Gastroesophageal sphincter (tissue), 4 donors: ENCODE measurements at regions not wholly inside any gene's neighbourhood (a gene's known extent, or its start where the extent isn't known, plus 50 kb on each side); places are given as distances from the start of the nearest gene placed in this dataset.

ENCODE experiments used
- ATAC-seq: fragments of 150-250 bp; one replicate; pipeline ENCODE4 v1.9.1; 2016; ENCODE audit warnings: mild to moderate bottlenecking, moderate library complexity
- H3K27ac ChIP-seq, 4 donors: fragments of 200-600 bp; sonication (generic) in 3 of 4; 1 replicate in 3 of 4; 2 replicates in 1 of 4; pipeline ENCODE4 v1.5.1; 2016 to 2019
- H3K27me3 ChIP-seq: fragments of 200-600 bp; sonication (generic); one replicate; pipeline ENCODE4 v1.5.1; 2019
- H3K36me3 ChIP-seq, 2 donors: fragments of 200-600 bp; sonication (generic); one replicate each; pipeline ENCODE4 v1.5.1; 2019; ENCODE audit warnings: control low read depth in 1 of 2
- H3K4me1 ChIP-seq, 3 donors: fragments of 200-600 bp; sonication (generic); 1 replicate in 2 of 3; 2 replicates in 1 of 3; pipeline ENCODE4 v1.5.1; 2016 to 2019; ENCODE audit warnings: control low read depth in 2 of 3
- H3K4me3 ChIP-seq, 2 donors: fragments of 200-600 bp; sonication (generic); one replicate each; pipeline ENCODE4 v1.5.1; 2019; ENCODE audit warnings: mild to moderate bottlenecking in 1 of 2, moderate library complexity in 1 of 2
- H3K9me3 ChIP-seq, 3 donors: fragments of 200-600 bp; sonication (generic); one replicate each; pipeline ENCODE4 v1.5.1; 2017 to 2019; ENCODE audit warnings: control low read depth in 2 of 3
- EP300 ChIP-seq: sonication (generic); formaldehyde crosslinking; IDR thresholded peaks from one replicate; pipeline ENCODE4 v1.6.1; 2017; ENCODE audit warnings: antibody characterized with exemption, mild to moderate bottlenecking
- POLR2A ChIP-seq, 2 donors: fragments of 450-650 bp; IDR thresholded peaks; one replicate each; pipeline ENCODE4 v1.6.1; 2017; ENCODE audit warnings: antibody characterized with exemption in 2 of 2, mild to moderate bottlenecking in 2 of 2, moderate library complexity in 1 of 2
- POLR2AphosphoS5 ChIP-seq: sonication (generic); formaldehyde crosslinking; IDR thresholded peaks from one replicate; pipeline ENCODE4 v1.6.1; 2017; ENCODE audit warnings: antibody characterized with exemption
- WGBS, 2 donors: methylation state at CpG; one replicate each; pipeline ENCODE4 v1.1.5; 2018; ENCODE audit warnings: low coverage in 1 of 2; 5-methylcytosine and 5-hydroxymethylcytosine counted together
- TF ChIP-seq, protein P1 (sequence below), 4 experiments: fragments of 200-600 bp in 2 of 4; fragments of 450-650 bp in 2 of 4; sonication (generic) in 1 of 4; IDR thresholded peaks; one replicate each; pipeline ENCODE4 v1.5.1; 2017 to 2019; ENCODE audit warnings: antibody characterized with exemption in 4 of 4, mild to moderate bottlenecking in 2 of 4, moderate library complexity in 2 of 4

DNA sequence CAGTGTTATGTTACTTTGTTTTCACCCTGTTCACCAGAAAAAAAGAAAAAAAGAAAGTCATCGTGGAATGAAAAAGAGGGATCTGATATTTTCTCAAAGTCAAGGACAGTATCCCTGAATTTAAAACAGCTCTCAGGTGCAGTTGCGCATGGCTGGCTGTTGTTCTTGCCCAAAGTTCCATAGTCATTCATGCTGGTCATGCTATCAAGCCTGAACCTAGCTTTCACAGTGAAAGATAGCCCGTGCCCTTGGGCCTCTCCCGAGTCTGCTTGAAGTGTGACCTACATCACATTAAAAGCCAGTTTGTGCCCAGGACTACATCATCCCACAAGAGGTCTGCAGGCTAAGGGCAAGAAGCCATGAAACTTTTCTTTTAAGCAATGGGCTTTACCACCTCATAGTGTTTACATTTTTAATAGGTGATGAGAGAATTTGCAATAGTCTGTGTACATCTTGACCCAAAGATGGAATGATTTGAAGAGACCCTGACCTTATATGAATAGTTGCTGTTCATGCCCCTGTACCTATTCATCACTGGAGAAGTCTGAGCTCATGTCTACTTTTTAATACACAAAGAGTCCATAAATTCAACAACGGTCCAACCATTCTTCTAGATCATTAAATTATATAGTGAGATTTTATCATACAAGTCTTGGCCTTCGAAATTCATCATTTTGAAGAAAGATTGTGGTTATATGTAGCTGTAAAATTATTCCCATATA, 522.5 kb upstream of the MCTP2 start:
- 65 to 69% methylated on average over 4 to 6 of the region's 6 CpGs for WGBS, 2 donors

DNA sequence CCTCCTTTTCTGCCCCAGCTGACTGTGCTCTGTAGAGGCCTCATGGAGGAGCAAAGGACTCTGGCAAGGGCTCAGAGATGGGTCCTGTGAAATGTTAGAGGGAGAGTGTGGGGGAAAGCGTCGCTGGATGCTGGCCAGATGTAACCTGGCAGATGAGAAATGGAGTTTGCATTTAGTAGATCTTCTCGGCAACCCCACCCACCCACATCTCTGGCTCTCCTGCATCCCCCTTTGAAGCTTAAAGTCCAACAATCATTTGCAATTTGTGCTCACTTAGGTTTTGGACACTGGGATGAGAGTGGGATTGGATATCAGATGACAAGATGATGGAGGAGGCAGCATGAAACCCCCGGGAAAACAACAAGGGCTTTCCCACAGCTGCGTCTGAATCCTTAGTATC, 523.6 kb upstream of the MCTP2 start:
- Histone ChIP-seq H3K4me1 (no peaks in the 10 kb centered on the region), H3K36me3 (no peaks in the 10 kb centered on the region), H3K9me3 (no peaks in the 10 kb centered on the region), H3K27me3 (no peaks in the 10 kb centered on the region), H3K4me3 (no peak overlapping the region), H3K27ac (no peak overlapping the region)
- no peak for ATAC-seq
- TF ChIP-seq POLR2AphosphoS5 (no peak), POLR2A (IDR thresholded peaks at IDR 0.05) (no peak), EP300 (no peak)
- TF ChIP-seq, protein P1, sequence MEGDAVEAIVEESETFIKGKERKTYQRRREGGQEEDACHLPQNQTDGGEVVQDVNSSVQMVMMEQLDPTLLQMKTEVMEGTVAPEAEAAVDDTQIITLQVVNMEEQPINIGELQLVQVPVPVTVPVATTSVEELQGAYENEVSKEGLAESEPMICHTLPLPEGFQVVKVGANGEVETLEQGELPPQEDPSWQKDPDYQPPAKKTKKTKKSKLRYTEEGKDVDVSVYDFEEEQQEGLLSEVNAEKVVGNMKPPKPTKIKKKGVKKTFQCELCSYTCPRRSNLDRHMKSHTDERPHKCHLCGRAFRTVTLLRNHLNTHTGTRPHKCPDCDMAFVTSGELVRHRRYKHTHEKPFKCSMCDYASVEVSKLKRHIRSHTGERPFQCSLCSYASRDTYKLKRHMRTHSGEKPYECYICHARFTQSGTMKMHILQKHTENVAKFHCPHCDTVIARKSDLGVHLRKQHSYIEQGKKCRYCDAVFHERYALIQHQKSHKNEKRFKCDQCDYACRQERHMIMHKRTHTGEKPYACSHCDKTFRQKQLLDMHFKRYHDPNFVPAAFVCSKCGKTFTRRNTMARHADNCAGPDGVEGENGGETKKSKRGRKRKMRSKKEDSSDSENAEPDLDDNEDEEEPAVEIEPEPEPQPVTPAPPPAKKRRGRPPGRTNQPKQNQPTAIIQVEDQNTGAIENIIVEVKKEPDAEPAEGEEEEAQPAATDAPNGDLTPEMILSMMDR (IDR thresholded peaks at IDR 0.05) = no peak
- WGBS, 2 donors = 51 to 63% methylated on average over 2 to 4 of the region's 5 CpGs

More for the DNA sequence above, 522.5 kb upstream of the MCTP2 start:
- H3K36me3 ChIP-seq = no peaks in the 10 kb centered on the region
- no peaks in the 10 kb centered on the region for H3K9me3 ChIP-seq
- no peaks in the 10 kb centered on the region for H3K27me3 ChIP-seq
- no peak for ATAC-seq
- TF ChIP-seq EP300 = no peak
- TF ChIP-seq, protein P1 (IDR thresholded peaks at IDR 0.05) = no peak
- no peak overlapping the region for H3K27ac ChIP-seq
- H3K4me1 ChIP-seq = no peaks in the 10 kb centered on the region
- H3K4me3 ChIP-seq = no peak overlapping the region

DNA sequence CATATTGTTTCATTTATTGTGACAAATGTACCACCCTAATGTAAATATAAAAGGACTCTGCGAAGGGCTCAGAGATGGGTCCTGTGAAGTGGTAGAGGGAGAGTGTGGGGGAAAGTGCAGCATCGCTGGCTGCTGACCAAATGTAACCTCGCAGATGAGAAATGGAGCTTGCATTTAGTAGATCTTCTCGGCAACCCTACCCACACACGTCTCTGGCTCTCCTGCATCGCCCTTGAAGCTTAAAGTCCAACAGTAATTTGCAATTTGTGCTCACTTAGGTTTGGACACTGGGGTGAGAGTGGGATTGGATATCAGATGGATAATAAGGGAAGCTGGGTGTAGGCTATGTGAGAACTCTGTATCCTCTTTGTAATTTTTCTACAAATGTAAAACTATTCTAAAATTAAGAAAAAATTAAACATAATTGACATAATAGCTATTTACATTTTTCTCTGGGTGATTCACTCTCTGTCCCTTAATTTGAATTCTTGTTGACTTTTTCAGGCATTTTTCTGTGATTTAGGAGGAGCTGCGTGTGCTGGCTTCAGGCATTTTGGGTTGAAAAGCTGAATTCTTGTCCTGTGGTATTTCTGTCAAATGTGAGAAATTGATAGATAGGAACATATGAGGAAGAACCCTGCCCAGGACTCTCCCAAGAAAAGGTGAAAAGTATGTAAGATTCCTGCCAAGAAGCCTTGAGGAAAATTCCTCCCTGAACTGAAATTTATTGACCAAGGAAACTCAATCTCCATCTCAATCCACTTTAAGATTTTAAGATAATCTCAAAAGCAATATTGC, 524.7 kb upstream of the MCTP2 start:
- no peaks in the 10 kb centered on the region for H3K4me1 ChIP-seq
- H3K4me3 ChIP-seq = no peak overlapping the region
- no peaks in the 10 kb centered on the region for H3K9me3 ChIP-seq
- ATAC-seq = no peak
- H3K27ac ChIP-seq = no peak overlapping the region
- WGBS, 2 donors = 46 to 58% methylated on average over 7 of the region's 7 CpGs
- no peaks in the 10 kb centered on the region for H3K27me3 ChIP-seq
- no peak for TF ChIP-seq POLR2AphosphoS5
- TF ChIP-seq, protein P1 (IDR thresholded peaks at IDR 0.05) = no peak
- no peak for TF ChIP-seq POLR2A (IDR thresholded peaks at IDR 0.05)
- TF ChIP-seq EP300 = no peak
- no peaks in the 10 kb centered on the region for H3K36me3 ChIP-seq

DNA sequence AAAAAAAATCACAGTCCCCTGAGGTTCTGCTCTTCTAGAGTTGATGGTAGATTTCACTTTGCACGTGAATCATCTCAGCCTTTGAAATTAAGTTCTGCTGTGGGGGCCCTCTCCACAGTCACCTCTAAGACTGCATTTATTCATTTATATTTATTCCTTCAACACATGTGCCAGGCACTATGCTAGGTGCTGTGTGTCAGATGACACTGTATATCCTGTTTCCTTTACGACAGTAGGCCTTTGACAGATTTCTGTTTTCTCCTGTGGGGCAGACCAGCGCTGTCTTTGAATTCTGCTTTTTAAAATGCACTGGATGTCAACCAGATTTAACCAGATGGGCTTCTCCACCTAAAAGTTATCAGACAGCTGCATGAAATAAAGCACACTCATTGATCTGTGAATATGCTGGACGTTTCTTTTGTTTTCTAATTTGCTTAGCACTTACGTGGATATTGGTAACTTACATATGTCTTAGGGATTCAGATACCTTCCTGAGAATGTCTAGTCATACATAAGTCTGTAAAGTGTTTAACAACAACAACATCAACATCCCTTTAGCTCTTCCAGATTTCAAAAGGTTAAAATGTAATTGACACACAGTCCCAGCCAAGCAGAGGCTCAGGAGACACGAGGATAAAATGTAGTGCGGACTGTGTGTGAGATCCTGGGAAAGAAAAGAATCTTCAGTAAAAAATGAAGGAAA, 525.5 kb upstream of the MCTP2 start:
- ATAC-seq = no peak

More for the DNA sequence above, 525.5 kb upstream of the MCTP2 start:
- Histone ChIP-seq H3K27ac (no peak overlapping the region), H3K4me3 (no peak overlapping the region), H3K9me3 (no peaks in the 10 kb centered on the region), H3K27me3 (no peaks in the 10 kb centered on the region), H3K4me1 (no peaks in the 10 kb centered on the region), H3K36me3 (no peaks in the 10 kb centered on the region)
- WGBS, 2 donors = 68 to 76% methylated on average over 6 to 7 of the region's 7 CpGs
- TF ChIP-seq POLR2A (IDR thresholded peaks at IDR 0.05) (no peak), EP300 (no peak), POLR2AphosphoS5 (no peak)
- TF ChIP-seq, protein P1 (IDR thresholded peaks at IDR 0.05) = no peak
